Liver (tissue), 8 donors: ENCODE measurements at regions not wholly inside any gene's neighbourhood (a gene's known extent, or its start where the extent isn't known, plus 50 kb on each side); places are given as distances from the start of the nearest gene placed in this dataset.

ENCODE experiments used
- DNase-seq: peaks from one replicate; pipeline ENCODE4 v3.0.0-alpha.2; 2017; ENCODE audit warnings: low spot score
- H3K27ac ChIP-seq, 2 donors: one replicate each; pipeline ENCODE4 v1.7.0; 2013; ENCODE audit warnings: inconsistent platforms in 2 of 2, low read length in 2 of 2, control low read depth in 1 of 2, low read depth in 1 of 2, mild to moderate bottlenecking in 1 of 2
- H3K27me3 ChIP-seq, 4 donors: one replicate each; pipeline versions ENCODE4 v1.6.1 to v1.7.0; 2013; ENCODE audit warnings: low read length in 3 of 4, inconsistent platforms in 1 of 4, mild to moderate bottlenecking in 1 of 4, moderate library complexity in 1 of 4; ENCODE audit not compliant: control insufficient read depth in 4 of 4, insufficient read depth in 4 of 4
- H3K36me3 ChIP-seq, 4 donors: one replicate each; pipeline versions ENCODE4 v1.6.1 to v1.7.0; 2013; ENCODE audit warnings: low read length in 3 of 4, mild to moderate bottlenecking in 3 of 4, low read depth in 1 of 4, moderate library complexity in 1 of 4; ENCODE audit not compliant: control insufficient read depth in 4 of 4, insufficient read depth in 3 of 4
- H3K4me1 ChIP-seq, 4 donors: one replicate each; pipeline versions ENCODE4 v1.6.1 to v1.7.0; 2013; ENCODE audit warnings: low read length in 3 of 4, mild to moderate bottlenecking in 3 of 4, moderate library complexity in 1 of 4; ENCODE audit not compliant: control insufficient read depth in 4 of 4, insufficient read depth in 4 of 4
- H3K4me3 ChIP-seq, 3 donors: one replicate each; pipeline versions ENCODE4 v1.6.1 to v1.7.0; 2013; ENCODE audit warnings: low read length in 3 of 3, control low read depth in 1 of 3, low read depth in 1 of 3, mild to moderate bottlenecking in 1 of 3
- H3K9ac ChIP-seq, 2 donors: one replicate each; pipeline ENCODE4 v1.7.0; 2013; ENCODE audit warnings: low read length in 2 of 2, mild to moderate bottlenecking in 2 of 2, moderate library complexity in 2 of 2, control low read depth in 1 of 2, low read depth in 1 of 2
- H3K9me3 ChIP-seq, 4 donors: one replicate each; pipeline versions ENCODE4 v1.6.1 to v1.7.0; 2013; ENCODE audit warnings: low read length in 3 of 4; ENCODE audit not compliant: control insufficient read depth in 4 of 4
- FOXA1 ChIP-seq: IDR thresholded peaks from 2 replicates; pipeline ENCODE4 v1.6.1; 2016; ENCODE audit warnings: antibody characterized with exemption
- FOXA2 ChIP-seq: IDR thresholded peaks from 2 replicates; pipeline ENCODE4 v1.6.1; 2016; ENCODE audit warnings: antibody characterized with exemption
- GABPA ChIP-seq, 2 donors: IDR thresholded peaks in 1 of 2; conservative IDR thresholded peaks in 1 of 2; 2 replicates each; pipeline ENCODE4 v1.6.1; 2016; ENCODE audit warnings: antibody characterized with exemption in 2 of 2, mild to moderate bottlenecking in 1 of 2, moderate library complexity in 1 of 2
- NR2F2 ChIP-seq: IDR thresholded peaks from 2 replicates; pipeline ENCODE4 v1.6.1; 2016; ENCODE audit warnings: antibody characterized with exemption
- RAD21 ChIP-seq, 2 donors: IDR thresholded peaks; 2 replicates each; pipeline ENCODE4 v1.6.1; 2016; ENCODE audit warnings: antibody characterized with exemption in 2 of 2, mild to moderate bottlenecking in 2 of 2
- RXRA ChIP-seq, 2 donors: IDR thresholded peaks; 2 replicates each; pipeline ENCODE4 v1.6.1; 2017 to 2018; ENCODE audit warnings: antibody characterized with exemption in 2 of 2, mild to moderate bottlenecking in 1 of 2
- SP1 ChIP-seq: IDR thresholded peaks from 2 replicates; pipeline ENCODE4 v1.6.1; 2018; ENCODE audit warnings: antibody characterized with exemption, mild to moderate bottlenecking
- TAF1 ChIP-seq: conservative IDR thresholded peaks from 2 replicates; pipeline ENCODE4 v1.6.1; 2016; ENCODE audit warnings: antibody characterized with exemption, mild to moderate bottlenecking
- YY1 ChIP-seq: IDR thresholded peaks from 2 replicates; pipeline ENCODE4 v1.6.1; 2016; ENCODE audit warnings: antibody characterized with exemption, mild to moderate bottlenecking
- WGBS: extraction: QIAGEN DNeasy Blood & Tissue Kit; methylation state at CpG from one replicate; pipeline ENCODE4 v1.1.7; 2013; 5-methylcytosine and 5-hydroxymethylcytosine counted together
- TF ChIP-seq, protein P1 (sequence below): fragments of 150-350 bp; IDR thresholded peaks from 2 replicates; pipeline ENCODE4 v1.5.1; 2017; ENCODE audit warnings: improper control_type of control experiment, low read depth, low read length; ENCODE audit not compliant: missing input control
- TF ChIP-seq, protein P2 (sequence below): IDR thresholded peaks from 2 replicates; pipeline ENCODE4 v1.6.1; 2016; ENCODE audit warnings: antibody characterized with exemption
- TF ChIP-seq, protein P3 (sequence below): IDR thresholded peaks from 2 replicates; pipeline ENCODE4 v1.6.1; 2016; ENCODE audit warnings: antibody characterized with exemption
- TF ChIP-seq, protein P4 (sequence below): IDR thresholded peaks from 2 replicates; pipeline ENCODE4 v1.6.1; 2016; ENCODE audit warnings: antibody characterized with exemption, mild to moderate bottlenecking
- donor health status: healthy.
- donor health status: healthy.
- donor health status: healthy.
- donor health status: healthy.
- donor health status: healthy.

DNA sequence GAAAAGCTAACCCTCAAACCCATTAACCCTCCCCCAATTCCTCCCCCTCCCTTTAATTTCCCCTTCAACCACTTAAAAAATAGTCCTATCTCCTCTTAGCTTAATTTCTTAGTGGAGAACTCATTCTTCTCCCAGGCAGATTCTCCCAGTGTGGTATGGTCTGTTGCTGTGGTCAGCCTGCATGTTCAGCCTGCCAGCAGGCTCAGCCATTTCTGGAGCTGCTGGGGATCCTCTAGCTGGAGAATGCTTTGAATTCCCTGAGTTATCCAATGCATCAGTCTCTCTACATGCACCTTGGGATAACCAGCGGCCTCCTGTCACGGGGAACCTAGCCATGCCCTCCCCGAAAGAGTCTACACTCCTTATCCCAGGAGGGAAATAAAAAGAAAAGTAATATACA lies 375.4 kb upstream of the RSPO3 start:
- Histone ChIP-seq H3K4me1 (no peaks in the 10 kb centered on the region), H3K27me3 (no peaks in the 10 kb centered on the region), H3K36me3 (no peaks in the 10 kb centered on the region), H3K9me3 (no peaks in the 10 kb centered on the region), H3K9ac (no peak overlapping the region), H3K27ac (no peak overlapping the region), H3K4me3 (no peak overlapping the region)
- no peak for TF ChIP-seq YY1
- TF ChIP-seq, protein P1, sequence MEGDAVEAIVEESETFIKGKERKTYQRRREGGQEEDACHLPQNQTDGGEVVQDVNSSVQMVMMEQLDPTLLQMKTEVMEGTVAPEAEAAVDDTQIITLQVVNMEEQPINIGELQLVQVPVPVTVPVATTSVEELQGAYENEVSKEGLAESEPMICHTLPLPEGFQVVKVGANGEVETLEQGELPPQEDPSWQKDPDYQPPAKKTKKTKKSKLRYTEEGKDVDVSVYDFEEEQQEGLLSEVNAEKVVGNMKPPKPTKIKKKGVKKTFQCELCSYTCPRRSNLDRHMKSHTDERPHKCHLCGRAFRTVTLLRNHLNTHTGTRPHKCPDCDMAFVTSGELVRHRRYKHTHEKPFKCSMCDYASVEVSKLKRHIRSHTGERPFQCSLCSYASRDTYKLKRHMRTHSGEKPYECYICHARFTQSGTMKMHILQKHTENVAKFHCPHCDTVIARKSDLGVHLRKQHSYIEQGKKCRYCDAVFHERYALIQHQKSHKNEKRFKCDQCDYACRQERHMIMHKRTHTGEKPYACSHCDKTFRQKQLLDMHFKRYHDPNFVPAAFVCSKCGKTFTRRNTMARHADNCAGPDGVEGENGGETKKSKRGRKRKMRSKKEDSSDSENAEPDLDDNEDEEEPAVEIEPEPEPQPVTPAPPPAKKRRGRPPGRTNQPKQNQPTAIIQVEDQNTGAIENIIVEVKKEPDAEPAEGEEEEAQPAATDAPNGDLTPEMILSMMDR: no peak
- no peak for TF ChIP-seq SP1
- TF ChIP-seq FOXA2: no peak
- TF ChIP-seq, protein P2, sequence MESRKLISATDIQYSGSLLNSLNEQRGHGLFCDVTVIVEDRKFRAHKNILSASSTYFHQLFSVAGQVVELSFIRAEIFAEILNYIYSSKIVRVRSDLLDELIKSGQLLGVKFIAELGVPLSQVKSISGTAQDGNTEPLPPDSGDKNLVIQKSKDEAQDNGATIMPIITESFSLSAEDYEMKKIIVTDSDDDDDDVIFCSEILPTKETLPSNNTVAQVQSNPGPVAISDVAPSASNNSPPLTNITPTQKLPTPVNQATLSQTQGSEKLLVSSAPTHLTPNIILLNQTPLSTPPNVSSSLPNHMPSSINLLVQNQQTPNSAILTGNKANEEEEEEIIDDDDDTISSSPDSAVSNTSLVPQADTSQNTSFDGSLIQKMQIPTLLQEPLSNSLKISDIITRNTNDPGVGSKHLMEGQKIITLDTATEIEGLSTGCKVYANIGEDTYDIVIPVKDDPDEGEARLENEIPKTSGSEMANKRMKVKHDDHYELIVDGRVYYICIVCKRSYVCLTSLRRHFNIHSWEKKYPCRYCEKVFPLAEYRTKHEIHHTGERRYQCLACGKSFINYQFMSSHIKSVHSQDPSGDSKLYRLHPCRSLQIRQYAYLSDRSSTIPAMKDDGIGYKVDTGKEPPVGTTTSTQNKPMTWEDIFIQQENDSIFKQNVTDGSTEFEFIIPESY: no peak
- 67% methylated on average over 3 of the region's 3 CpGs for WGBS
- no peak for DNase-seq

DNA sequence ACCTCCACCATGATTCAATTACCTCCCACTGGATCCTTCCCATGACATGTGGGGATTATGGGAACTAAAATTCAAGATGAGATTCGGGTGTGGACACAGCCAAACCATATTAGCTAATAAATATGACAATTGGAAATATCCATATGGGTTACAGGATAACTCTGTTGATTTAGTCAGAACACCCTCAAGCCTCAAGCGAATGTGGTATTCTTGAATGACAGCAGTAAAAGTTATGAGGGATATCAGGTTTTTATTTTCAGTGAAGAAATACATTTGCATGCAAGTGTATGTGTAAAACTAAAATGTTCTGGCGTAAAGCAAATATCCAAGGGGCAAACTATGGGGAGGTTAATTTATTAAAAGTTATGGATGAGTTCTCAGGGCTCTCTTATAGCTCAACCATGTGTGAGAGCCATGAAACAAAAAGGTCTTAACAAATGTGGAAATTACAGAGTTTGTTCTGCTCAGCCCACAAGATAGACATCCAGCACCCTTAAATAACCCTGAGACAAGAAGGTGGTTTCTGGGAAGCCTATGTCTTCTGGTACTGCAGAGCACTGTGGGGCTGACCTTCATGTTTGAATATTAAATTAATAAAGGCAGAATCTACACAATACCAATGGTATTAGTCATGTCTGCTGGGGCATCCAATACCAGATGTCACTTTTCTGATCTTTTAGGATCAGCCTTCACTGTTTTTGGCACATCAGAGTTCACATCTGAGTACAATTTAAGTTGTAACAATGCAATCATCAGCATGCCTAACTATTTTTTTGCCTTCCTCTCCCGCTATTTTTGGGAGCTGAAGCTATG lies 370.5 kb upstream of the RSPO3 start:
- peaks cover 0 to 5% (median 0%) of the 10 kb centered on the region in 4 donors for H3K9me3 ChIP-seq
- no peaks in the 10 kb centered on the region for H3K4me1 ChIP-seq
- H3K36me3 ChIP-seq: no peaks in the 10 kb centered on the region
- no peak overlapping the region for H3K9ac ChIP-seq
- TF ChIP-seq YY1 (no peak), TAF1 (no peak)
- H3K27me3 ChIP-seq: no peaks in the 10 kb centered on the region
- H3K27ac ChIP-seq: no peak overlapping the region
- no peak for DNase-seq
- no peak overlapping the region for H3K4me3 ChIP-seq
- 61% methylated on average over 4 of the region's 4 CpGs for WGBS

DNA sequence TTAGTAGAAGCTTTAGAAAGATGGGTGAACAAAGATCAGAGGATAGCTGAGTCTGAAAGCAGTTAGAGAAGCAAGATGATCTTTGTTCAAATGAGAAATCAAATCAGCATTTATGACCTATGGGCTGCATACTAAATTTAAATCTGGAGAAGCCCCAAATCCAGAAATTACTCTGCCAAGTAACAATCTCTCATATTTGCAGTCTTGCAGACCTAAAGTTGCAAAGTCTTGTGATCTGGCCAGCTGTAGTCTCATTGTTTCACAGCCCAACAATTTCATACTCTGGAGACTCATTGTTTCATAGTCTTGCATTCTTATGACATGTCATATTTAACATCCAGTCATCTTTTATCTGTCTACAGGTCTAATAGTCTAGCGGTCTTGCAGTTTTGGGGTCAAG lies 364.9 kb upstream of the RSPO3 start:
- no peak for DNase-seq
- Histone ChIP-seq H3K9ac (no peak overlapping the region), H3K4me3 (no peak overlapping the region), H3K36me3 (no peaks in the 10 kb centered on the region), H3K27ac (no peak overlapping the region), H3K9me3 (peaks cover 0 to 4% (median 0%) of the 10 kb centered on the region in 4 donors), H3K27me3 (no peaks in the 10 kb centered on the region), H3K4me1 (no peaks in the 10 kb centered on the region)
- WGBS: 70% methylated on average over 1 of the region's 1 CpG
- TF ChIP-seq, protein P2: no peak
- no peak for TF ChIP-seq RXRA (IDR thresholded peaks at IDR 0.05)
- no peak for TF ChIP-seq YY1
- TF ChIP-seq FOXA1: no peak
- TF ChIP-seq, protein P3, sequence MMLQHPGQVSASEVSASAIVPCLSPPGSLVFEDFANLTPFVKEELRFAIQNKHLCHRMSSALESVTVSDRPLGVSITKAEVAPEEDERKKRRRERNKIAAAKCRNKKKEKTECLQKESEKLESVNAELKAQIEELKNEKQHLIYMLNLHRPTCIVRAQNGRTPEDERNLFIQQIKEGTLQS: no peak
- TF ChIP-seq RAD21 (IDR thresholded peaks at IDR 0.05): no peak
- no peak for TF ChIP-seq NR2F2
- TF ChIP-seq SP1: no peak
- no peak for TF ChIP-seq FOXA2
- TF ChIP-seq, protein P4, sequence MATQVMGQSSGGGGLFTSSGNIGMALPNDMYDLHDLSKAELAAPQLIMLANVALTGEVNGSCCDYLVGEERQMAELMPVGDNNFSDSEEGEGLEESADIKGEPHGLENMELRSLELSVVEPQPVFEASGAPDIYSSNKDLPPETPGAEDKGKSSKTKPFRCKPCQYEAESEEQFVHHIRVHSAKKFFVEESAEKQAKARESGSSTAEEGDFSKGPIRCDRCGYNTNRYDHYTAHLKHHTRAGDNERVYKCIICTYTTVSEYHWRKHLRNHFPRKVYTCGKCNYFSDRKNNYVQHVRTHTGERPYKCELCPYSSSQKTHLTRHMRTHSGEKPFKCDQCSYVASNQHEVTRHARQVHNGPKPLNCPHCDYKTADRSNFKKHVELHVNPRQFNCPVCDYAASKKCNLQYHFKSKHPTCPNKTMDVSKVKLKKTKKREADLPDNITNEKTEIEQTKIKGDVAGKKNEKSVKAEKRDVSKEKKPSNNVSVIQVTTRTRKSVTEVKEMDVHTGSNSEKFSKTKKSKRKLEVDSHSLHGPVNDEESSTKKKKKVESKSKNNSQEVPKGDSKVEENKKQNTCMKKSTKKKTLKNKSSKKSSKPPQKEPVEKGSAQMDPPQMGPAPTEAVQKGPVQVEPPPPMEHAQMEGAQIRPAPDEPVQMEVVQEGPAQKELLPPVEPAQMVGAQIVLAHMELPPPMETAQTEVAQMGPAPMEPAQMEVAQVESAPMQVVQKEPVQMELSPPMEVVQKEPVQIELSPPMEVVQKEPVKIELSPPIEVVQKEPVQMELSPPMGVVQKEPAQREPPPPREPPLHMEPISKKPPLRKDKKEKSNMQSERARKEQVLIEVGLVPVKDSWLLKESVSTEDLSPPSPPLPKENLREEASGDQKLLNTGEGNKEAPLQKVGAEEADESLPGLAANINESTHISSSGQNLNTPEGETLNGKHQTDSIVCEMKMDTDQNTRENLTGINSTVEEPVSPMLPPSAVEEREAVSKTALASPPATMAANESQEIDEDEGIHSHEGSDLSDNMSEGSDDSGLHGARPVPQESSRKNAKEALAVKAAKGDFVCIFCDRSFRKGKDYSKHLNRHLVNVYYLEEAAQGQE: no peak
- TF ChIP-seq, protein P1: no peak
- no peak for TF ChIP-seq GABPA (IDR thresholded peaks at IDR 0.05 in 1 of 2, conservative IDR thresholded peaks at IDR 0.05 in 1 of 2)
